ENCODE measurements at regions not wholly inside any gene's neighbourhood (a gene's known extent, or its start where the extent isn't known, plus 50 kb on each side); places are given as distances from the start of the nearest gene placed in this dataset.

GRCh38 chr4:125365731-125366130 lies 51.0 kb downstream of the FAT4 start:
- DNase-seq = no peak

- no peak for DNase-seq
These were observed 53.4 kb downstream of the FAT4 start for GRCh38 chr4:125368146-125368545.

- no peak for DNase-seq
These were observed 53.9 kb downstream of the FAT4 start for GRCh38 chr4:125368671-125369081.

- DNase-seq = no peak
These were observed 54.3 kb downstream of the FAT4 start for GRCh38 chr4:125369098-125369497.

GRCh38 chr4:125370478-125370877 lies 55.7 kb downstream of the FAT4 start:
- DNase-seq = no peak

GRCh38 chr4:125382995-125383394 lies 68.2 kb downstream of the FAT4 start:
- no peak for DNase-seq

GRCh38 chr4:125387770-125388169 lies 73.0 kb downstream of the FAT4 start:
- no peak for DNase-seq

- no peak for DNase-seq
These were observed 73.9 kb downstream of the FAT4 start for GRCh38 chr4:125388613-125389012.

GRCh38 chr4:125389713-125390112 lies 75.0 kb downstream of the FAT4 start:
- no peak for DNase-seq

GRCh38 chr4:125390126-125390525 lies 75.4 kb downstream of the FAT4 start:
- DNase-seq = no peak

GRCh38 chr4:125390727-125391126 lies 76.0 kb downstream of the FAT4 start:
- no peak for DNase-seq

GRCh38 chr4:125392694-125393093 lies 77.9 kb downstream of the FAT4 start:
- DNase-seq = no peak

- no peak for DNase-seq
These were observed 79.1 kb downstream of the FAT4 start for GRCh38 chr4:125393825-125394224.

GRCh38 chr4:125397226-125397625 lies 82.5 kb downstream of the FAT4 start:
- no peak for DNase-seq

- no peak for DNase-seq
These were observed 83.7 kb downstream of the FAT4 start for GRCh38 chr4:125398263-125399002.

GRCh38 chr4:125400756-125401155 lies 86.0 kb downstream of the FAT4 start:
- DNase-seq = no peak

GRCh38 chr4:125401784-125402183 lies 87.0 kb downstream of the FAT4 start:
- no peak for DNase-seq

- no peak for DNase-seq
These were observed 105.8 kb downstream of the FAT4 start for GRCh38 chr4:125420526-125420925.

- DNase-seq = no peak
These were observed 106.8 kb downstream of the FAT4 start for GRCh38 chr4:125421547-125421946.

GRCh38 chr4:125423124-125423523 lies 108.4 kb downstream of the FAT4 start:
- no peak for DNase-seq

- no peak for DNase-seq
These were observed 114.1 kb downstream of the FAT4 start for GRCh38 chr4:125428832-125429231.

GRCh38 chr4:125430086-125430485 lies 115.3 kb downstream of the FAT4 start:
- DNase-seq = no peak

GRCh38 chr4:125432078-125432477 lies 117.3 kb downstream of the FAT4 start:
- DNase-seq = no peak

- DNase-seq = no peak
These were observed 118.7 kb downstream of the FAT4 start for GRCh38 chr4:125433453-125433852.

- no peak for DNase-seq
These were observed 119.4 kb downstream of the FAT4 start for GRCh38 chr4:125434136-125434535.

Data from occipital lobe (tissue), 1 donor.